GM12878 (cell line): ENCODE measurements at regions not wholly inside any gene's neighbourhood (a gene's known extent, or its start where the extent isn't known, plus 50 kb on each side); places are given as distances from the start of the nearest gene placed in this dataset.

Source experiments
- BHLHE40 ChIP-seq, 2 experiments: fragments of 450-650 bp in 1 of 2; IDR thresholded peaks; 2 replicates each; pipeline ENCODE4 v1.6.1; 2011 to 2017; ENCODE audit warnings: low read depth in 2 of 2, borderline replicate concordance in 1 of 2, improper control_type of control experiment in 1 of 2, low read length in 1 of 2, mild to moderate bottlenecking in 1 of 2
- CBX5 ChIP-seq: sonication (generic); IDR thresholded peaks from 2 replicates; pipeline ENCODE4 v1.6.1; 2016; ENCODE audit warnings: low read depth, moderate library complexity, mild to moderate bottlenecking, inconsistent platforms
- E4F1 ChIP-seq: fragments of 450-650 bp; IDR thresholded peaks from 2 replicates; pipeline ENCODE4 v1.6.1; 2018; ENCODE audit warnings: borderline replicate concordance, mild to moderate bottlenecking; ENCODE audit not compliant: partially characterized antibody
- HDGF ChIP-seq: fragments of 450-650 bp; IDR thresholded peaks from 2 replicates; pipeline ENCODE4 v1.6.1; 2016; ENCODE audit warnings: antibody characterized with exemption
- IKZF2 ChIP-seq, 2 experiments: fragments of 450-650 bp; IDR thresholded peaks; 2 replicates each; pipeline ENCODE4 v1.6.1; 2017; ENCODE audit warnings: mild to moderate bottlenecking in 2 of 2, moderate library complexity in 2 of 2
- IRF3 ChIP-seq: fragments of 450-650 bp; IDR thresholded peaks from 2 replicates; pipeline ENCODE4 v1.6.1; 2014; ENCODE audit warnings: mild to moderate bottlenecking
- NKRF ChIP-seq: fragments of 450-650 bp; conservative IDR thresholded peaks from 2 replicates; pipeline ENCODE4 v1.6.1; 2017; ENCODE audit warnings: mild to moderate bottlenecking, moderate library complexity
- PAX5 ChIP-seq: IDR thresholded peaks from 2 replicates; pipeline ENCODE4 v1.6.1; 2011; ENCODE audit warnings: low read depth, low read length, borderline replicate concordance
- RAD21 ChIP-seq: IDR thresholded peaks from 2 replicates; pipeline ENCODE4 v1.6.1; 2011; ENCODE audit warnings: mild to moderate bottlenecking, low read depth, low read length, moderate library complexity; ENCODE audit not compliant: insufficient read depth
- REST ChIP-seq: IDR thresholded peaks from 2 replicates; pipeline ENCODE4 v1.6.1; 2012; ENCODE audit warnings: mild to moderate bottlenecking, low read depth, low read length
- RFX5 ChIP-seq: IDR thresholded peaks from 2 replicates; pipeline ENCODE4 v1.6.1; 2011; ENCODE audit warnings: low read depth, low read length, improper control_type of control experiment
- SIX5 ChIP-seq: IDR thresholded peaks from 2 replicates; pipeline ENCODE4 v1.6.1; 2011; ENCODE audit warnings: mild to moderate bottlenecking, low read depth, low read length, moderate library complexity; ENCODE audit not compliant: severe bottlenecking
- WRNIP1 ChIP-seq: IDR thresholded peaks from 2 replicates; pipeline ENCODE4 v1.6.1; 2011; ENCODE audit warnings: low read depth, low read length, improper control_type of control experiment, borderline replicate concordance
- ZBED1 ChIP-seq: IDR thresholded peaks from 2 replicates; pipeline ENCODE4 v1.6.1; 2016; ENCODE audit warnings: borderline replicate concordance
- ZNF217 ChIP-seq: fragments of 450-650 bp; IDR thresholded peaks from 2 replicates; pipeline ENCODE4 v1.6.1; 2017; ENCODE audit warnings: antibody characterized with exemption, mild to moderate bottlenecking
- ZNF384 ChIP-seq: IDR thresholded peaks from 2 replicates; pipeline ENCODE4 v1.6.1; 2012; ENCODE audit warnings: low read depth, mild to moderate bottlenecking, low read length, improper control_type of control experiment, borderline replicate concordance
- ZNF592 ChIP-seq: fragments of 450-650 bp; IDR thresholded peaks from 2 replicates; pipeline ENCODE4 v1.6.1; 2017; ENCODE audit warnings: mild to moderate bottlenecking, moderate library complexity
- ZNF622 ChIP-seq: fragments of 450-650 bp; IDR thresholded peaks from 2 replicates; pipeline ENCODE4 v1.6.1; 2017; ENCODE audit warnings: mild to moderate bottlenecking, inconsistent platforms

GRCh38 chr10:83603708-83604107 lies 535.6 kb upstream of the GHITM start (continued):
- TF ChIP-seq REST = no peak
- TF ChIP-seq WRNIP1 = no peak
- no peak for TF ChIP-seq ZNF622
- no peak for TF ChIP-seq ZNF217
- no peak for TF ChIP-seq CBX5
- peak; percentile 32 to 55; a peak in 2 of 4 replicates for TF ChIP-seq IKZF2 (IDR thresholded peaks at IDR 0.05)
- no peak for TF ChIP-seq SIX5
- no peak for TF ChIP-seq IRF3
- no peak for TF ChIP-seq NKRF
- no peak for TF ChIP-seq HDGF
- TF ChIP-seq RAD21 = peak; percentile 40; the same call in 1 of the 2 replicates
- 0 out of 2 replicates have a peak, but pooled peaks have one; percentile 39 for TF ChIP-seq PAX5
- no peak for TF ChIP-seq RFX5
- no peak for TF ChIP-seq E4F1
- TF ChIP-seq BHLHE40 (IDR thresholded peaks at IDR 0.05; ENCODE audit: borderline replicate concordance in 1 of 2, low read depth in 2 of 2, low read length in 1 of 2) = 0 out of 4 replicates have a peak, but pooled peaks of 1 of the 2 experiments have one; percentile 10
- no peak for TF ChIP-seq ZNF384
- peak; percentile 29; the same call in 1 of the 2 replicates for TF ChIP-seq ZBED1
- TF ChIP-seq ZNF592 = no peak
